ENCODE measurements at regions not wholly inside any gene's neighbourhood (a gene's known extent, or its start where the extent isn't known, plus 50 kb on each side); places are given as distances from the start of the nearest gene placed in this dataset.

DNA sequence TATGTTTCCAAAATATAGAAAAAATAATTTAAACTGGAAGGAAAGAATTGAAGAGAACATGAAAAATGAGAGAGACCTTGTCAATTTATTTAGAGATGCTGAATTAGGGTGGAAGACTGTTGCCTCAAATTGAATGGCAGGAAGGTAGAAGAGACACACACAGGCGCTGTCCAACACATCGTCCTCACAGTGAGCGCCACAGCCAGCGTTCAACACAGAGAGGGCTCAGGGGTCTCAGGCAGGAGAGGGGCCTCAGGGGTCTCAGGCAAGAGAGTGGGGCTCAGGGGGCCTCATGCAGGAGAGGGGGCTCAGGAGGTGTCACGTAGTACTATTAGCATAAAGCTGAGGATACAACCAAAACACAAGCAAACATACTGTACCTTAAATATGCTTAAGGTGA is 65.7 kb downstream of the TMEM18 start:
- Histone ChIP-seq H3K4me1 (replicated peaks in 1 of 4; ENCODE audit: control insufficient read depth in 3 of 4, insufficient read depth in 4 of 4, low read length in 3 of 4) (no peaks in the 10 kb centered on the region), H2BK20ac (ENCODE audit: low read length) (no peak overlapping the region), H2AFZ (ENCODE audit: low read length) (no peak overlapping the region), H2BK15ac (ENCODE audit: low read length) (no peak overlapping the region), H2BK5ac (ENCODE audit: low read depth, low read length) (no peak overlapping the region), H3K27me3 (replicated peaks in 1 of 4; ENCODE audit: control insufficient read depth in 3 of 4, extremely low read depth in 1 of 4, insufficient read depth in 3 of 4, low read length in 3 of 4) (no peaks in the 10 kb centered on the region), H4K91ac (replicated peaks; ENCODE audit: insufficient read length, low read length) (no peak overlapping the region), H3K4ac (replicated peaks; ENCODE audit: insufficient read length, low read depth, low read length) (no peak overlapping the region), H3K4me3 (ENCODE audit: extremely low read depth in 1 of 4, insufficient read depth in 2 of 4, low read depth in 3 of 4, low read length in 4 of 4) (no peak overlapping the region), H2BK120ac (replicated peaks; ENCODE audit: low read depth, low read length) (no peak overlapping the region), H2BK12ac (ENCODE audit: low read depth, low read length) (no peak overlapping the region), H3K79me2 (ENCODE audit: control insufficient read depth in 1 of 2, insufficient read depth in 2 of 2, low read length in 2 of 2) (no peaks in the 10 kb centered on the region), H3K4me2 (ENCODE audit: insufficient read depth in 1 of 2, low read depth in 2 of 2, low read length in 2 of 2) (no peak overlapping the region), H3K9ac (replicated peaks in 1 of 4; ENCODE audit: extremely low read depth in 1 of 4, low read depth in 3 of 4, low read length in 3 of 4) (no peak overlapping the region), H4K5ac (ENCODE audit: insufficient read length, low read depth, low read length) (no peak overlapping the region), H3K14ac (ENCODE audit: insufficient read length) (no peak overlapping the region), H3K79me1 (ENCODE audit: low read depth, low read length) (no peaks in the 10 kb centered on the region), H3K23ac (ENCODE audit: insufficient read length) (no peak overlapping the region), H3K56ac (replicated peaks; ENCODE audit: insufficient read length, low read depth, low read length) (no peak overlapping the region), H3K9me3 (ENCODE audit: insufficient read depth in 2 of 2, low read depth in 1 of 2, low read length in 1 of 2) (no peaks in the 10 kb centered on the region), H3K23me2 (ENCODE audit: low read depth, low read length) (no peaks in the 10 kb centered on the region), H3K18ac (ENCODE audit: extremely low read depth, low read length) (no peak overlapping the region), H2AK5ac (ENCODE audit: low read depth, low read length) (no peak overlapping the region), H4K8ac (ENCODE audit: extremely low read depth, insufficient read depth, low read length) (no peak overlapping the region), H4K20me1 (replicated peaks in 1 of 2; ENCODE audit: control insufficient read depth in 1 of 2, insufficient read depth in 2 of 2, low read length in 2 of 2) (no peaks in the 10 kb centered on the region), H3K36me3 (ENCODE audit: control insufficient read depth in 2 of 4, insufficient read depth in 4 of 4, low read length in 3 of 4) (no peaks in the 10 kb centered on the region), H3K27ac (ENCODE audit: low read depth, low read length) (no peak overlapping the region)
- 95% methylated on average over 5 of the region's 5 CpGs; no CpG with 5 or more reads in 1 of the 2 experiments for WGBS, 2 experiments (ENCODE audit: extremely low coverage in 1 of 2, insufficient coverage in 1 of 2, insufficient read length in 1 of 2, insufficient replicate concordance in 2 of 2, low coverage in 1 of 2, low lambda C conversion rate in 2 of 2, missing lambda C conversion rate in 1 of 2)
- ChIA-PET POLR2A (ENCODE audit: partially characterized antibody) (no interaction called here), CTCF (ENCODE audit: partially characterized antibody) (no interaction called here)
- no peak for TF ChIP-seq JUND (IDR thresholded peaks at IDR 0.05; ENCODE audit: low read length)
- TF ChIP-seq CTBP2 (IDR thresholded peaks at IDR 0.05; ENCODE audit: borderline replicate concordance, insufficient read depth, insufficient read length, low read length): no peak
- TF ChIP-seq CBX8 (IDR thresholded peaks at IDR 0.05; ENCODE audit: borderline replicate concordance, low read depth, low read length): no peak
- TF ChIP-seq, protein P1, sequence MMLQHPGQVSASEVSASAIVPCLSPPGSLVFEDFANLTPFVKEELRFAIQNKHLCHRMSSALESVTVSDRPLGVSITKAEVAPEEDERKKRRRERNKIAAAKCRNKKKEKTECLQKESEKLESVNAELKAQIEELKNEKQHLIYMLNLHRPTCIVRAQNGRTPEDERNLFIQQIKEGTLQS (IDR thresholded peaks at IDR 0.05; ENCODE audit: insufficient read depth, low read depth, low read length): no peak
- no peak for TF ChIP-seq HDAC6 (IDR thresholded peaks at IDR 0.05; ENCODE audit: low read depth, low read length)
- no peak for TF ChIP-seq SAP30 (IDR thresholded peaks at IDR 0.05; ENCODE audit: insufficient read depth, insufficient replicate concordance, low read length)
- no peak for TF ChIP-seq RXRA (IDR thresholded peaks at IDR 0.05; ENCODE audit: insufficient read depth, low read depth, low read length)
- no peak for TF ChIP-seq PHF8 (conservative IDR thresholded peaks at IDR 0.05; ENCODE audit: low read depth, low read length)
- TF ChIP-seq ASH2L (IDR thresholded peaks at IDR 0.05; ENCODE audit: low read length): no peak
- TF ChIP-seq KDM5A (IDR thresholded peaks at IDR 0.05; ENCODE audit: low read length): no peak
- TF ChIP-seq, protein P2, sequence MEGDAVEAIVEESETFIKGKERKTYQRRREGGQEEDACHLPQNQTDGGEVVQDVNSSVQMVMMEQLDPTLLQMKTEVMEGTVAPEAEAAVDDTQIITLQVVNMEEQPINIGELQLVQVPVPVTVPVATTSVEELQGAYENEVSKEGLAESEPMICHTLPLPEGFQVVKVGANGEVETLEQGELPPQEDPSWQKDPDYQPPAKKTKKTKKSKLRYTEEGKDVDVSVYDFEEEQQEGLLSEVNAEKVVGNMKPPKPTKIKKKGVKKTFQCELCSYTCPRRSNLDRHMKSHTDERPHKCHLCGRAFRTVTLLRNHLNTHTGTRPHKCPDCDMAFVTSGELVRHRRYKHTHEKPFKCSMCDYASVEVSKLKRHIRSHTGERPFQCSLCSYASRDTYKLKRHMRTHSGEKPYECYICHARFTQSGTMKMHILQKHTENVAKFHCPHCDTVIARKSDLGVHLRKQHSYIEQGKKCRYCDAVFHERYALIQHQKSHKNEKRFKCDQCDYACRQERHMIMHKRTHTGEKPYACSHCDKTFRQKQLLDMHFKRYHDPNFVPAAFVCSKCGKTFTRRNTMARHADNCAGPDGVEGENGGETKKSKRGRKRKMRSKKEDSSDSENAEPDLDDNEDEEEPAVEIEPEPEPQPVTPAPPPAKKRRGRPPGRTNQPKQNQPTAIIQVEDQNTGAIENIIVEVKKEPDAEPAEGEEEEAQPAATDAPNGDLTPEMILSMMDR (IDR thresholded peaks at IDR 0.05; ENCODE audit: control extremely low read depth in 1 of 3, insufficient read depth in 1 of 3, low read depth in 1 of 3, low read length in 3 of 3): no peak
- no peak for TF ChIP-seq TEAD4 (IDR thresholded peaks at IDR 0.05; ENCODE audit: low read depth, low read length)
- FAIRE-seq (no peak), DNase-seq (ENCODE audit: low read depth in 1 of 2, low spot score in 2 of 2) (no peak)
